Renal cortex interstitium (tissue), 11 donors: ENCODE measurements at regions not wholly inside any gene's neighbourhood (a gene's known extent, or its start where the extent isn't known, plus 50 kb on each side); places are given as distances from the start of the nearest gene placed in this dataset.
"Not testable (repeated sequence)": the region's sequence is repeated elsewhere in the genome, so short reads cannot be mapped to it uniquely, and the experiment has no call there.

ENCODE experiments used
- DNase-seq, 11 donors: peaks; one replicate each; pipeline ENCODE4 v3.0.0-alpha.2; 2013; ENCODE audit warnings: low read depth in 9 of 11, low spot score in 4 of 11; ENCODE audit errors: extremely low read depth in 1 of 11

- no peak for DNase-seq
These were observed 547.8 kb upstream of the STEAP1 start for GRCh38 chr7:89606511-89606910.

GRCh38 chr7:89607792-89608191 is 546.5 kb upstream of the STEAP1 start:
- no peak for DNase-seq

- not testable (repeated sequence) for DNase-seq
These were observed 537.4 kb upstream of the STEAP1 start for GRCh38 chr7:89616829-89617228.

- no peak for DNase-seq
These were observed 536.0 kb upstream of the STEAP1 start for GRCh38 chr7:89618274-89618673.

- no peak for DNase-seq
These were observed 532.2 kb upstream of the STEAP1 start for GRCh38 chr7:89621925-89622641.

- peak; percentile 3 to 45 (median 27) for DNase-seq
These were observed 531.1 kb upstream of the STEAP1 start for GRCh38 chr7:89623018-89623672.

GRCh38 chr7:89624155-89624554 is 530.1 kb upstream of the STEAP1 start:
- DNase-seq, result not testable (repeated sequence)

- DNase-seq, result no peak
These were observed 505.8 kb upstream of the STEAP1 start for GRCh38 chr7:89648509-89648908.

- no peak for DNase-seq
These were observed 498.3 kb upstream of the STEAP1 start for GRCh38 chr7:89655946-89656345.

GRCh38 chr7:89661876-89662275 is 492.4 kb upstream of the STEAP1 start:
- DNase-seq, result no peak

GRCh38 chr7:89666136-89666835 is 488.0 kb upstream of the STEAP1 start:
- no peak for DNase-seq

GRCh38 chr7:89680161-89680560 is 474.1 kb upstream of the STEAP1 start:
- DNase-seq, result no peak

GRCh38 chr7:89681448-89681847 is 472.8 kb upstream of the STEAP1 start:
- DNase-seq, result no peak

GRCh38 chr7:89685287-89685686 is 469.0 kb upstream of the STEAP1 start:
- no peak for DNase-seq

GRCh38 chr7:89687211-89687610 is 467.1 kb upstream of the STEAP1 start:
- no peak for DNase-seq

GRCh38 chr7:89695241-89695640 is 459.0 kb upstream of the STEAP1 start:
- no peak for DNase-seq

GRCh38 chr7:89714131-89714530 is 440.1 kb upstream of the STEAP1 start:
- no peak for DNase-seq

- not testable (repeated sequence) for DNase-seq
These were observed 435.3 kb upstream of the STEAP1 start for GRCh38 chr7:89718941-89719340.

GRCh38 chr7:89728481-89728880 is 425.8 kb upstream of the STEAP1 start:
- DNase-seq, result no peak

GRCh38 chr7:89731751-89732445 is 422.4 kb upstream of the STEAP1 start:
- no peak for DNase-seq
